ENCODE measurements at regions not wholly inside any gene's neighbourhood (a gene's known extent, or its start where the extent isn't known, plus 50 kb on each side); places are given as distances from the start of the nearest gene placed in this dataset.

DNA sequence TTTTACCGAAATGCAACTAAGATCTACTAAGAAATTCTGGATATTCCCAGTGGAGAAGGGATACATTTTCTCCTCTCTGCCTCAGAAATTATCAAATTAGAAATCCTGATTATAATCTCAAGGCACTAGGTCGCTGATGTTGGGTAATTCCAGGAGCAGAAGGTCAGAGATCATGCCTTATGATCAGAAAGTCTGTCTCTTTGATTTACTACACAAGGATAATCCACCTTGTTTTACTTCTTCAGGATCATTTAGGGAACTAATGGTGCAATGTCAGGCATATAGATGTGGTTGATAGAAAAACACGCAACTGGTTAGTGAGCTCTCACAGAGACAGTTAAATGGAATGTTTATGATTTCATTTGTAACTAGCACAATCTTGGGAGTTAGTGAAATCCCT is 1069.7 kb downstream of the STIM2 start (continued):
- TF ChIP-seq EZH2 (IDR thresholded peaks at IDR 0.05; ENCODE audit: low read depth, unreplicated experiment) (no peak), NANOG (IDR thresholded peaks at IDR 0.05; ENCODE audit: borderline replicate concordance) (no peak), CREB1 (CRISPR knock-in tag; IDR thresholded peaks at IDR 0.05; ENCODE audit: low read depth) (no peak), ZNF114 (CRISPR knock-in tag; IDR thresholded peaks at IDR 0.05) (no peak), STAT1 (IDR thresholded peaks at IDR 0.05; ENCODE audit: unreplicated experiment) (no peak), CTCF (conservative IDR thresholded peaks at IDR 0.05; ENCODE audit: low read depth in 2 of 2) (no peak), REST (IDR thresholded peaks at IDR 0.05; ENCODE audit: unreplicated experiment) (no peak), ETS1 (IDR thresholded peaks at IDR 0.05) (no peak)

- Histone ChIP-seq H3K36me3 (ENCODE audit: insufficient read depth) (no peaks in the 10 kb centered on the region), H3K27ac (ENCODE audit: low read depth) (no peak overlapping the region), H2AFZ (no peak overlapping the region), H3K79me2 (replicated peaks; ENCODE audit: insufficient read depth) (no peaks in the 10 kb centered on the region), H3K9me2 (ENCODE audit: insufficient read depth) (peaks cover 5% of the 10 kb centered on the region; the same call in 1 of the 2 replicates), H3K27me3 (ENCODE audit: insufficient read depth) (no peaks in the 10 kb centered on the region), H4K20me1 (replicated peaks; ENCODE audit: insufficient read depth) (no peaks in the 10 kb centered on the region), H3K4me1 (ENCODE audit: insufficient read depth) (peaks cover 10% of the 10 kb centered on the region), H3K4me3 (no peak overlapping the region), H3F3A (replicated peaks; ENCODE audit: low read depth) (no peaks in the 10 kb centered on the region), H3K4me2 (no peak overlapping the region)
- no peak for DNase-seq (ENCODE audit: low spot score)
- H3K27me3 Mint-ChIP-seq (ENCODE audit: insufficient read depth, low read depth, poor library complexity), result peaks cover 2% of the 10 kb centered on the region
- ATAC-seq, result no peak
- no peaks in the 10 kb centered on the region for H3K9me3 Mint-ChIP-seq
- no peak overlapping the region for H3K27ac Mint-ChIP-seq
- H3K36me3 Mint-ChIP-seq (ENCODE audit: low read depth), result no peaks in the 10 kb centered on the region
- no peak overlapping the region for H3K4me3 Mint-ChIP-seq
- H3K4me1 Mint-ChIP-seq, result peaks cover 10% of the 10 kb centered on the region; the same call in 2 of the 3 replicates
- TF ChIP-seq ZNF462 (CRISPR knock-in tag; IDR thresholded peaks at IDR 0.05), result no peak
- TF ChIP-seq ETS1 (IDR thresholded peaks at IDR 0.05), result no peak
- no peak for TF ChIP-seq CREB1 (CRISPR knock-in tag; IDR thresholded peaks at IDR 0.05; ENCODE audit: low read depth)
Observed at GRCh38 chr4:27930976-27931375, 1070.3 kb downstream of the STIM2 start.
